ENCODE measurements at regions not wholly inside any gene's neighbourhood (a gene's known extent, or its start where the extent isn't known, plus 50 kb on each side); places are given as distances from the start of the nearest gene placed in this dataset.

GRCh38 chr4:133465022-133465421 lies 315.9 kb downstream of the PCDH10 start:
- H3K9me3 ChIP-seq (ENCODE audit: low read length): no peaks in the 10 kb centered on the region
- no peak overlapping the region for H3K27ac ChIP-seq (ENCODE audit: low read length)
- H2AFZ ChIP-seq (ENCODE audit: low read depth, low read length): no peak overlapping the region
- no peak overlapping the region for H3K4me2 ChIP-seq (ENCODE audit: low read length)
- H3K9ac ChIP-seq (ENCODE audit: low read length): no peak overlapping the region
- no peaks in the 10 kb centered on the region for H3F3A ChIP-seq (ENCODE audit: insufficient read depth, low read length, poor library complexity, severe bottlenecking)
- H3K27me3 ChIP-seq (ENCODE audit: insufficient read depth, low read depth, low read length): no peaks in the 10 kb centered on the region
- H3K36me3 ChIP-seq (ENCODE audit: insufficient read depth, low read length): no peaks in the 10 kb centered on the region
- TF ChIP-seq CTCF (IDR thresholded peaks at IDR 0.05; ENCODE audit: poor library complexity, severe bottlenecking): peak; percentile 40
- no peak for TF ChIP-seq EP300 (conservative IDR thresholded peaks at IDR 0.05; ENCODE audit: poor library complexity, severe bottlenecking)
- no peaks in the 10 kb centered on the region for H3K79me2 ChIP-seq (replicated peaks; ENCODE audit: insufficient read depth, low read length)
- no peaks in the 10 kb centered on the region for H4K20me1 ChIP-seq (ENCODE audit: insufficient read depth)
- H3K9me2 ChIP-seq (ENCODE audit: insufficient read depth, low read length): no peaks in the 10 kb centered on the region
- no peak overlapping the region for H3K4me3 ChIP-seq (ENCODE audit: low read length)

- Histone ChIP-seq H3K27me3 (ENCODE audit: insufficient read depth, low read depth, low read length) (no peaks in the 10 kb centered on the region), H3K27ac (ENCODE audit: low read length) (no peak overlapping the region), H3K9me2 (ENCODE audit: insufficient read depth, low read length) (no peaks in the 10 kb centered on the region), H3K36me3 (ENCODE audit: insufficient read depth, low read length) (no peaks in the 10 kb centered on the region), H3K9ac (ENCODE audit: low read length) (no peak overlapping the region), H3K4me3 (ENCODE audit: low read length) (no peak overlapping the region), H3K9me3 (ENCODE audit: low read length) (no peaks in the 10 kb centered on the region), H2AFZ (ENCODE audit: low read depth, low read length) (no peak overlapping the region), H3K79me2 (replicated peaks; ENCODE audit: insufficient read depth, low read length) (no peaks in the 10 kb centered on the region), H3F3A (ENCODE audit: insufficient read depth, low read length, poor library complexity, severe bottlenecking) (no peaks in the 10 kb centered on the region), H3K4me2 (ENCODE audit: low read length) (no peak overlapping the region), H4K20me1 (ENCODE audit: insufficient read depth) (no peaks in the 10 kb centered on the region)
- TF ChIP-seq EP300 (conservative IDR thresholded peaks at IDR 0.05; ENCODE audit: poor library complexity, severe bottlenecking): no peak
- TF ChIP-seq TAF1 (IDR thresholded peaks at IDR 0.05; ENCODE audit: low read depth): no peak
- no peak for TF ChIP-seq CTCF (IDR thresholded peaks at IDR 0.05; ENCODE audit: poor library complexity, severe bottlenecking)
- no peak for TF ChIP-seq POLR2AphosphoS5 (IDR thresholded peaks at IDR 0.05)
- no peak for TF ChIP-seq RAD21 (conservative IDR thresholded peaks at IDR 0.05)
- TF ChIP-seq REST (IDR thresholded peaks at IDR 0.05; ENCODE audit: borderline replicate concordance): no peak
- TF ChIP-seq MXI1 (conservative IDR thresholded peaks at IDR 0.05; ENCODE audit: poor library complexity, severe bottlenecking): no peak
- no peak for TF ChIP-seq EZH2 (IDR thresholded peaks at IDR 0.05; ENCODE audit: borderline replicate concordance, insufficient read depth, low read length, poor library complexity, severe bottlenecking)
These were observed 315.2 kb downstream of the PCDH10 start for GRCh38 chr4:133464311-133464710.

Measured in neural cell (in vitro differentiated cells).